Jurkat, Clone E6-1 (cell line): ENCODE measurements at regions not wholly inside any gene's neighbourhood (a gene's known extent, or its start where the extent isn't known, plus 50 kb on each side); places are given as distances from the start of the nearest gene placed in this dataset.

ENCODE experiments used
- DNase-seq: peaks from one replicate; pipeline ENCODE4 v3.0.0-alpha.2; 2011; ENCODE audit warnings: low read depth, low spot score
- H3K4me3 ChIP-seq: 2 replicates; pipeline ENCODE4 v1.5.1; 2011; ENCODE audit warnings: mild to moderate bottlenecking, low read length, control low read depth, moderate library complexity

GRCh38 chr9:91160181-91160580 is 201.5 kb downstream of the AUH start:
- DNase-seq: no peak

GRCh38 chr9:91160599-91161464 is 200.9 kb downstream of the AUH start:
- no peak overlapping the region for H3K4me3 ChIP-seq
- DNase-seq: no peak

More at GRCh38 chr9:91160181-91160580, 201.5 kb downstream of the AUH start:
- H3K4me3 ChIP-seq: no peak overlapping the region

GRCh38 chr9:91161465-91162300 is 200.0 kb downstream of the AUH start:
- H3K4me3 ChIP-seq: no peak overlapping the region

DNA sequence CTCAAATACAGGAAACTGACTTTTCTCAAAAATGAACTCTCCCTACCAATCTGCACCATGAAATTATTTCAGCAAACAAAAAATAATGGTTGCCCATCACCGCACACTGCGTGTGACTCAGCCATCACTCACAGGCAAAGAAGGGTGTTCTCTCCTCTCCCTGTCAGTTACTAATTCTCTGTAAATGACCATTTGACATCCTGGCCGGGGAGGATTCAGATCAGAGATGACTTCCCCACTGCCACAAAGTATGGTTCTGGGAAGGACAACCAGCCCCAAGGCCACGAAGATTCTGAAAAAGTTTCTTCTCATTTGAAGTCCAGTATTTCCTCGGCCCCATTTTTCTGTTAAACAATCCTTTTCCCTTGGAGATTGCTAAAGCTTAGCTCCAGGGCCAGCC is 199.4 kb downstream of the AUH start:
- peak overlapping the region; percentile 39 for H3K4me3 ChIP-seq
- DNase-seq: no peak

More at GRCh38 chr9:91161465-91162300, 200.0 kb downstream of the AUH start:
- no peak for DNase-seq

DNA sequence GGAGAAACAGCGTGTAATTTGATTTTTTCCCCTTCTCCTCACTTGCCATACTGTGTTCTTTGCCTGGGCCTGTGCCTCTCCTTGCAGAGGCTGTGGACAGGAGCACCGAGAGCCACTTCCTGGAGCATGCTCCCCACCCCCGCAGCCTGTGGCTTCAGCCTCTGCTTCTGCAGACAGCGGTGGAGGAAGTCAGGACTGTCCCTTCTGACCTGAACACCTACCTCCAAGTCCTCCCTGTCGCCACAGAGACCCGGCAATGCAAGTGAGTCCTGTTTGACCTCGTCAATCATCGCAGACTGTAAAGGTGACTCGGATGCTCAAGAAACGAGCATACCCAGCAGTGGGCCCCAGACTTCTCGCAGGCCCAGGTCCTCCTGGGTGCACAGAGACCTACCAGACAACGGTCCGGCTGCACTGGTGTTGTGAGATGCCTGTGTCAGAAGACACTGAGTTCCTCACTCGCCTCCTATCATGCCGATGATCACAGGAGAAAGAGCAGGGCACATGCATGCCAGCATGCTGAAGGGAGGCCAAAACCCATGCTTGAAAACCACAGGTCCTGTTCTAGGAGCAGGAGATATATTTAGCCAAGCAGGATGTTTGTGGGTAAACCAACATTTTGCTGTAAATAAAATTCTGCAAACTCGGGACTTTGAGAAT is 198.8 kb downstream of the AUH start:
- H3K4me3 ChIP-seq: peak overlapping the region; percentile 39
- DNase-seq: peak; percentile 73

DNA sequence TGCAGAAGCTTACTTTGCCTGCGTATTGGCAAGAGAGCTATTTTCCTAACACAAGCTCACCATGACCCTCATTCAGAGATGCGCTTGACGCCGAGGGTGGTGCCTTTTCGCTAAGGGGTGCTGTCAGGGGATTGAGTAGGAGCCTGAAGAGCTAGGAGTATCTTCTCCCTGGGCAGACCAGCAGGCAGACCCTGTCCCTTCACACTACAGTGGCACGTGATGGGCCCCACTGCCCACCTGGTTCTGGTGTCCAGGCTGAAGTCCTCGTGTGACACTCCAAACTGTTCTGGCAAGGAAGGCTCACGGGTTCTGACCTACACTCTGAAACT is 198.3 kb downstream of the AUH start:
- no peak for DNase-seq
- peak overlapping the region; percentile 39 for H3K4me3 ChIP-seq

- DNase-seq: no peak
- H3K4me3 ChIP-seq: peak overlapping the region; percentile 15; the same call in 1 of the 2 replicates
Observed at GRCh38 chr9:91163773-91164471, 197.8 kb downstream of the AUH start.
